ENCODE measurements at regions not wholly inside any gene's neighbourhood (a gene's known extent, or its start where the extent isn't known, plus 50 kb on each side); places are given as distances from the start of the nearest gene placed in this dataset.

GRCh38 chr12:118714500-118714899 lies 266.8 kb upstream of the SRRM4 start (continued):
- TF ChIP-seq NFYC (CRISPR knock-in tag; IDR thresholded peaks at IDR 0.05) (no peak), MIER2 (CRISPR knock-in tag; IDR thresholded peaks at IDR 0.05) (peak; percentile 81; the same call in 1 of the 2 replicates), GATA4 (IDR thresholded peaks at IDR 0.05; ENCODE audit: borderline replicate concordance, low read depth) (peak; percentile 93), SKIL (CRISPR knock-in tag; IDR thresholded peaks at IDR 0.05; ENCODE audit: borderline replicate concordance) (peak; percentile 79), KDM4B (CRISPR knock-in tag; IDR thresholded peaks at IDR 0.05) (peak; percentile 85; the same call in 1 of the 2 replicates), USF2 (IDR thresholded peaks at IDR 0.05; ENCODE audit: low read depth, low read length) (no peak), USF2 (CRISPR knock-in tag; IDR thresholded peaks at IDR 0.05; ENCODE audit: borderline replicate concordance) (no peak), SIX1 (CRISPR knock-in tag; IDR thresholded peaks at IDR 0.05; ENCODE audit: borderline replicate concordance) (peak; percentile 78; the same call in 1 of the 2 replicates), ZNF770 (CRISPR knock-in tag; IDR thresholded peaks at IDR 0.05) (0 out of 2 replicates have a peak, but pooled peaks have one; percentile 25), ZSCAN9 (CRISPR knock-in tag; IDR thresholded peaks at IDR 0.05; ENCODE audit: borderline replicate concordance) (peak; percentile 62; the same call in 1 of the 2 replicates), KMT2B (CRISPR knock-in tag; IDR thresholded peaks at IDR 0.05) (0 out of 2 replicates have a peak, but pooled peaks have one; percentile 28), FOSL1 (CRISPR knock-in tag; IDR thresholded peaks at IDR 0.05; ENCODE audit: borderline replicate concordance) (no peak), ZNF644 (CRISPR knock-in tag; IDR thresholded peaks at IDR 0.05; ENCODE audit: low read depth) (peak; percentile 83), PHF5A (CRISPR knock-in tag; IDR thresholded peaks at IDR 0.05; ENCODE audit: low read depth, unreplicated experiment) (peak; percentile 81), ZNF83 (CRISPR knock-in tag; IDR thresholded peaks at IDR 0.05; ENCODE audit: borderline replicate concordance) (no peak), ZFP82 (CRISPR knock-in tag; IDR thresholded peaks at IDR 0.05; ENCODE audit: borderline replicate concordance) (no peak), HDAC1 (CRISPR knock-in tag; IDR thresholded peaks at IDR 0.05) (peak; percentile 82), ZNF724P (CRISPR knock-in tag; IDR thresholded peaks at IDR 0.05; ENCODE audit: borderline replicate concordance) (no peak), REPIN1 (CRISPR knock-in tag; IDR thresholded peaks at IDR 0.05; ENCODE audit: borderline replicate concordance, low read depth) (peak; percentile 66; the same call in 1 of the 2 replicates), ZBTB20 (CRISPR knock-in tag; IDR thresholded peaks at IDR 0.05; ENCODE audit: borderline replicate concordance, low read depth) (peak; percentile 97), CEBPB (IDR thresholded peaks at IDR 0.05; ENCODE audit: borderline replicate concordance, low read depth, low read length) (peak; percentile 81), ZNF296 (CRISPR knock-in tag; conservative IDR thresholded peaks at IDR 0.05) (no peak), RXRA (CRISPR knock-in tag; IDR thresholded peaks at IDR 0.05) (peak; percentile 70; the same call in 1 of the 2 replicates), AKAP8 (CRISPR knock-in tag; IDR thresholded peaks at IDR 0.05) (peak; percentile 82; the same call in 1 of the 2 replicates), MEF2D (CRISPR knock-in tag; IDR thresholded peaks at IDR 0.05) (peak; percentile 88), REL (CRISPR knock-in tag; conservative IDR thresholded peaks at IDR 0.05) (no peak)
